GM19324 (cell line): ENCODE measurements at regions not wholly inside any gene's neighbourhood (a gene's known extent, or its start where the extent isn't known, plus 50 kb on each side); places are given as distances from the start of the nearest gene placed in this dataset.
A peak's percentile ranks its signal among the peaks of the same experiment; 100 is the strongest.

Experiments used
- ATAC-seq: cut with Tn5 transposase; IDR thresholded peaks from one replicate; pipeline ENCODE4 v1.9.1; 2021; ENCODE audit warnings: mild to moderate bottlenecking, moderate library complexity; ENCODE audit not compliant: unreplicated experiment, low FRiP score

- no peak for ATAC-seq
Measured at GRCh38 chr4:81839347-81840042, 367.8 kb upstream of the RASGEF1B start.

- no peak for ATAC-seq
Measured at GRCh38 chr4:81838586-81838985, 366.9 kb upstream of the RASGEF1B start.

GRCh38 chr4:81836716-81837115 is 365.0 kb upstream of the RASGEF1B start:
- ATAC-seq = no peak

- no peak for ATAC-seq
Measured at GRCh38 chr4:81833576-81833975, 361.9 kb upstream of the RASGEF1B start.

- ATAC-seq = no peak
Measured at GRCh38 chr4:81828991-81829390, 357.3 kb upstream of the RASGEF1B start.

- ATAC-seq = peak; percentile 45
Measured at GRCh38 chr4:81827577-81828202, 356.0 kb upstream of the RASGEF1B start.

GRCh38 chr4:81826817-81827424 is 355.2 kb upstream of the RASGEF1B start:
- ATAC-seq = no peak

- ATAC-seq = no peak
Measured at GRCh38 chr4:81826335-81826734, 354.6 kb upstream of the RASGEF1B start.

- no peak for ATAC-seq
Measured at GRCh38 chr4:81818385-81818920, 346.7 kb upstream of the RASGEF1B start.

- no peak for ATAC-seq
Measured at GRCh38 chr4:81816031-81816761, 344.5 kb upstream of the RASGEF1B start.

- no peak for ATAC-seq
Measured at GRCh38 chr4:81814987-81815541, 343.4 kb upstream of the RASGEF1B start.

- ATAC-seq = no peak
Measured at GRCh38 chr4:81811562-81812293, 340.0 kb upstream of the RASGEF1B start.

GRCh38 chr4:81808011-81808672 is 336.4 kb upstream of the RASGEF1B start:
- no peak for ATAC-seq

- ATAC-seq = no peak
Measured at GRCh38 chr4:81807386-81807785, 335.7 kb upstream of the RASGEF1B start.

- ATAC-seq = no peak
Measured at GRCh38 chr4:81806485-81806884, 334.8 kb upstream of the RASGEF1B start.

GRCh38 chr4:81804849-81805248 is 333.1 kb upstream of the RASGEF1B start:
- ATAC-seq = no peak

- ATAC-seq = no peak
Measured at GRCh38 chr4:81802285-81802846, 330.7 kb upstream of the RASGEF1B start.

GRCh38 chr4:81799371-81799770 is 327.7 kb upstream of the RASGEF1B start:
- ATAC-seq = no peak
